Tibial artery (tissue), 4 donors: ENCODE measurements at regions not wholly inside any gene's neighbourhood (a gene's known extent, or its start where the extent isn't known, plus 50 kb on each side); places are given as distances from the start of the nearest gene placed in this dataset.
"Not testable (repeated sequence)": the region's sequence is repeated elsewhere in the genome, so short reads cannot be mapped to it uniquely, and the experiment has no call there.

Source experiments
- DNase-seq, 2 donors: peaks; one replicate each; pipeline ENCODE4 v3.0.0-alpha.2; 2019
- H3K27ac ChIP-seq, 2 donors: fragments of 200-600 bp; sonication (generic) in 1 of 2; 1 replicate in 1 of 2; 2 replicates in 1 of 2; pipeline ENCODE4 v1.5.1; 2018 to 2019; ENCODE audit warnings: mild to moderate bottlenecking in 1 of 2
- H3K27me3 ChIP-seq, 2 donors: fragments of 200-600 bp; sonication (generic) in 1 of 2; one replicate each; pipeline versions ENCODE4 v1.5.1 to v1.6.0; 2016 to 2019
- H3K36me3 ChIP-seq, 3 donors: fragments of 200-600 bp; sonication (generic) in 2 of 3; one replicate each; pipeline ENCODE4 v1.5.1; 2016 to 2019; ENCODE audit warnings: mild to moderate bottlenecking in 2 of 3
- H3K4me1 ChIP-seq, 4 donors: fragments of 200-600 bp; sonication (generic) in 2 of 4; 1 replicate in 3 of 4; 2 replicates in 1 of 4; pipeline ENCODE4 v1.5.1; 2016 to 2019
- H3K4me3 ChIP-seq, 2 donors: fragments of 200-600 bp; sonication (generic) in 1 of 2; 1 replicate in 1 of 2; 2 replicates in 1 of 2; pipeline ENCODE4 v1.5.1; 2018 to 2019; ENCODE audit warnings: mild to moderate bottlenecking in 2 of 2
- H3K9me3 ChIP-seq, 3 donors: fragments of 200-600 bp; sonication (generic) in 1 of 3; one replicate each; pipeline ENCODE4 v1.5.1; 2016 to 2019
- CTCF ChIP-seq, 2 experiments: fragments of 200-600 bp in 1 of 2; fragments of 450-650 bp in 1 of 2; IDR thresholded peaks; one replicate each; pipeline ENCODE4 v1.5.1; 2017 to 2019; ENCODE audit warnings: antibody characterized with exemption in 2 of 2, mild to moderate bottlenecking in 1 of 2, moderate library complexity in 1 of 2
- intact Hi-C: fragments of 100-400 bp; cut with DNase I; formaldehyde crosslinking; loops from one replicate; pipeline ENCODE4 v1.15.0; 2023; ENCODE audit warnings: low total_unique reads

GRCh38 chr6:27545271-27546046 is 72.6 kb upstream of the ZNF184 start:
- H3K27ac ChIP-seq: no peak overlapping the region
- peaks cover 0 to 7% (median 7%) of the 10 kb centered on the region in 3 donors for H3K9me3 ChIP-seq
- H3K27me3 ChIP-seq: peaks cover 0 to 78% of the 10 kb centered on the region in 2 donors
- no peak overlapping the region for H3K4me3 ChIP-seq
- H3K4me1 ChIP-seq: peaks cover 0 to 15% (median 6%) of the 10 kb centered on the region in 4 donors
- no peak for TF ChIP-seq CTCF (IDR thresholded peaks at IDR 0.05)
- intact Hi-C loops: no loop called here
- no peak for DNase-seq
- H3K36me3 ChIP-seq: no peaks in the 10 kb centered on the region

- intact Hi-C loops: no loop called here
Measured at GRCh38 chr6:27544612-27545260, 71.8 kb upstream of the ZNF184 start.

GRCh38 chr6:27544135-27544534 is 71.2 kb upstream of the ZNF184 start:
- H3K27ac ChIP-seq, H3K36me3 ChIP-seq, H3K4me3 ChIP-seq, DNase-seq, intact Hi-C loops, H3K9me3 ChIP-seq: not testable (repeated sequence)
- peaks cover 0 to 74% of the 10 kb centered on the region in 2 donors for H3K27me3 ChIP-seq
- H3K4me1 ChIP-seq: peaks cover 0 to 15% (median 6%) of the 10 kb centered on the region in 4 donors

More at GRCh38 chr6:27544612-27545260, 71.8 kb upstream of the ZNF184 start:
- no peak for TF ChIP-seq CTCF (IDR thresholded peaks at IDR 0.05)
- H3K9me3 ChIP-seq: peaks cover 0 to 7% (median 7%) of the 10 kb centered on the region in 3 donors
- no peak overlapping the region for H3K4me3 ChIP-seq
- no peak for DNase-seq
- no peak overlapping the region for H3K27ac ChIP-seq
- peaks cover 0 to 77% of the 10 kb centered on the region in 2 donors for H3K27me3 ChIP-seq
- H3K36me3 ChIP-seq: no peaks in the 10 kb centered on the region
- H3K4me1 ChIP-seq: peaks cover 0 to 15% (median 6%) of the 10 kb centered on the region in 4 donors

- no peaks in the 10 kb centered on the region for H3K36me3 ChIP-seq
- H3K4me3 ChIP-seq: no peak overlapping the region
- intact Hi-C loops: no loop called here
- H3K4me1 ChIP-seq: peaks cover 0 to 15% (median 6%) of the 10 kb centered on the region in 4 donors
- no peak overlapping the region for H3K27ac ChIP-seq
- DNase-seq: no peak
- peaks cover 0 to 6% (median 4%) of the 10 kb centered on the region in 3 donors for H3K9me3 ChIP-seq
- H3K27me3 ChIP-seq: peaks cover 0 to 62% of the 10 kb centered on the region in 2 donors
- no peak for TF ChIP-seq CTCF (IDR thresholded peaks at IDR 0.05)
Measured at GRCh38 chr6:27542485-27542884, 69.6 kb upstream of the ZNF184 start.

- DNase-seq: no peak
- Histone ChIP-seq H3K27me3 (peaks cover 0 to 57% of the 10 kb centered on the region in 2 donors), H3K9me3 (peaks cover 0 to 4% (median under 1%) of the 10 kb centered on the region in 3 donors), H3K4me3 (no peak overlapping the region), H3K27ac (no peak overlapping the region), H3K36me3 (no peaks in the 10 kb centered on the region), H3K4me1 (peaks cover 0 to 15% (median 6%) of the 10 kb centered on the region in 4 donors)
- no peak for TF ChIP-seq CTCF (IDR thresholded peaks at IDR 0.05)
- intact Hi-C loops: no loop called here
Measured at GRCh38 chr6:27541933-27542297, 69.0 kb upstream of the ZNF184 start.
